Liver (tissue), 3 donors: ENCODE measurements at regions not wholly inside any gene's neighbourhood (a gene's known extent, or its start where the extent isn't known, plus 50 kb on each side); places are given as distances from the start of the nearest gene placed in this dataset.

ENCODE experiments used
- CTCF ChIP-seq: fragments of 150-350 bp; IDR thresholded peaks from 2 replicates; pipeline ENCODE4 v1.5.1; 2017; ENCODE audit warnings: improper control_type of control experiment, low read depth, low read length; ENCODE audit not compliant: missing input control
- EGR1 ChIP-seq, 2 donors: IDR thresholded peaks; 2 replicates each; pipeline ENCODE4 v1.6.1; 2016 to 2018; ENCODE audit warnings: antibody characterized with exemption in 2 of 2, low read depth in 2 of 2
- JUND ChIP-seq, 2 donors: IDR thresholded peaks; 2 replicates each; pipeline ENCODE4 v1.6.1; 2016; ENCODE audit warnings: antibody characterized with exemption in 2 of 2
- MAX ChIP-seq: IDR thresholded peaks from 2 replicates; pipeline ENCODE4 v1.6.1; 2016; ENCODE audit warnings: antibody characterized with exemption
- RAD21 ChIP-seq, 2 donors: IDR thresholded peaks; 2 replicates each; pipeline ENCODE4 v1.6.1; 2016; ENCODE audit warnings: antibody characterized with exemption in 2 of 2, mild to moderate bottlenecking in 2 of 2
- SP1 ChIP-seq: IDR thresholded peaks from 2 replicates; pipeline ENCODE4 v1.6.1; 2018; ENCODE audit warnings: antibody characterized with exemption, mild to moderate bottlenecking
- TAF1 ChIP-seq: conservative IDR thresholded peaks from 2 replicates; pipeline ENCODE4 v1.6.1; 2016; ENCODE audit warnings: antibody characterized with exemption, mild to moderate bottlenecking
- YY1 ChIP-seq: IDR thresholded peaks from 2 replicates; pipeline ENCODE4 v1.6.1; 2016; ENCODE audit warnings: antibody characterized with exemption, mild to moderate bottlenecking
- TF ChIP-seq, protein P1 (sequence below): IDR thresholded peaks from 2 replicates; pipeline ENCODE4 v1.6.1; 2016; ENCODE audit warnings: antibody characterized with exemption, mild to moderate bottlenecking
- TF ChIP-seq, protein P2 (sequence below): IDR thresholded peaks from 2 replicates; pipeline ENCODE4 v1.6.1; 2016; ENCODE audit warnings: antibody characterized with exemption
- TF ChIP-seq, protein P3 (sequence below): IDR thresholded peaks from 2 replicates; pipeline ENCODE4 v1.6.1; 2016; ENCODE audit warnings: antibody characterized with exemption
- donor health status: healthy.
- donor health status: healthy.

DNA sequence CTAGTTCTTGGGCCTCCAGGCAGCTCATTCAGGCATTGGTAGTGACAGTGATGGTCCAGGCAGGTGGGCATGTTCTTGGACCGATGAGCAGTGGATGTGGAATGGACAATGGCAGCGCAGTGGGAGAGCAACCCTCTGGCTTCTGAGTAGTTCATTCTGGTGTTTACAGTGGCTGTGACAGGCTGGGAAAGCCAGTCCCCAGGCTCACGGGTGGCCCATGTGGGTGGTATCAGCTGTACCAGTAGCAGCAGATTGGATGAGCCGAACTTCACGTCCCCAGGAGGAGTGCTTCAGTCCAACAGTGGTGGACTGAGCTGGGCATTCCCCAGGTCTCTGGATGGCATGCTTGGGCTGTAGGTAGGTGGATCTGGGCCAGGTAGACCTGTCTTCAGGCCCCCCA, 515.6 kb upstream of the ACO1 start:
- TF ChIP-seq CTCF = no peak
- no peak for TF ChIP-seq JUND (IDR thresholded peaks at IDR 0.05)
- TF ChIP-seq YY1 = no peak
- TF ChIP-seq EGR1 (IDR thresholded peaks at IDR 0.05; ENCODE audit: low read depth in 2 of 2) = no peak
- TF ChIP-seq, protein P1, sequence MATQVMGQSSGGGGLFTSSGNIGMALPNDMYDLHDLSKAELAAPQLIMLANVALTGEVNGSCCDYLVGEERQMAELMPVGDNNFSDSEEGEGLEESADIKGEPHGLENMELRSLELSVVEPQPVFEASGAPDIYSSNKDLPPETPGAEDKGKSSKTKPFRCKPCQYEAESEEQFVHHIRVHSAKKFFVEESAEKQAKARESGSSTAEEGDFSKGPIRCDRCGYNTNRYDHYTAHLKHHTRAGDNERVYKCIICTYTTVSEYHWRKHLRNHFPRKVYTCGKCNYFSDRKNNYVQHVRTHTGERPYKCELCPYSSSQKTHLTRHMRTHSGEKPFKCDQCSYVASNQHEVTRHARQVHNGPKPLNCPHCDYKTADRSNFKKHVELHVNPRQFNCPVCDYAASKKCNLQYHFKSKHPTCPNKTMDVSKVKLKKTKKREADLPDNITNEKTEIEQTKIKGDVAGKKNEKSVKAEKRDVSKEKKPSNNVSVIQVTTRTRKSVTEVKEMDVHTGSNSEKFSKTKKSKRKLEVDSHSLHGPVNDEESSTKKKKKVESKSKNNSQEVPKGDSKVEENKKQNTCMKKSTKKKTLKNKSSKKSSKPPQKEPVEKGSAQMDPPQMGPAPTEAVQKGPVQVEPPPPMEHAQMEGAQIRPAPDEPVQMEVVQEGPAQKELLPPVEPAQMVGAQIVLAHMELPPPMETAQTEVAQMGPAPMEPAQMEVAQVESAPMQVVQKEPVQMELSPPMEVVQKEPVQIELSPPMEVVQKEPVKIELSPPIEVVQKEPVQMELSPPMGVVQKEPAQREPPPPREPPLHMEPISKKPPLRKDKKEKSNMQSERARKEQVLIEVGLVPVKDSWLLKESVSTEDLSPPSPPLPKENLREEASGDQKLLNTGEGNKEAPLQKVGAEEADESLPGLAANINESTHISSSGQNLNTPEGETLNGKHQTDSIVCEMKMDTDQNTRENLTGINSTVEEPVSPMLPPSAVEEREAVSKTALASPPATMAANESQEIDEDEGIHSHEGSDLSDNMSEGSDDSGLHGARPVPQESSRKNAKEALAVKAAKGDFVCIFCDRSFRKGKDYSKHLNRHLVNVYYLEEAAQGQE = no peak
- no peak for TF ChIP-seq RAD21 (IDR thresholded peaks at IDR 0.05)
- no peak for TF ChIP-seq MAX
- TF ChIP-seq, protein P2, sequence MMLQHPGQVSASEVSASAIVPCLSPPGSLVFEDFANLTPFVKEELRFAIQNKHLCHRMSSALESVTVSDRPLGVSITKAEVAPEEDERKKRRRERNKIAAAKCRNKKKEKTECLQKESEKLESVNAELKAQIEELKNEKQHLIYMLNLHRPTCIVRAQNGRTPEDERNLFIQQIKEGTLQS = no peak
- TF ChIP-seq, protein P3, sequence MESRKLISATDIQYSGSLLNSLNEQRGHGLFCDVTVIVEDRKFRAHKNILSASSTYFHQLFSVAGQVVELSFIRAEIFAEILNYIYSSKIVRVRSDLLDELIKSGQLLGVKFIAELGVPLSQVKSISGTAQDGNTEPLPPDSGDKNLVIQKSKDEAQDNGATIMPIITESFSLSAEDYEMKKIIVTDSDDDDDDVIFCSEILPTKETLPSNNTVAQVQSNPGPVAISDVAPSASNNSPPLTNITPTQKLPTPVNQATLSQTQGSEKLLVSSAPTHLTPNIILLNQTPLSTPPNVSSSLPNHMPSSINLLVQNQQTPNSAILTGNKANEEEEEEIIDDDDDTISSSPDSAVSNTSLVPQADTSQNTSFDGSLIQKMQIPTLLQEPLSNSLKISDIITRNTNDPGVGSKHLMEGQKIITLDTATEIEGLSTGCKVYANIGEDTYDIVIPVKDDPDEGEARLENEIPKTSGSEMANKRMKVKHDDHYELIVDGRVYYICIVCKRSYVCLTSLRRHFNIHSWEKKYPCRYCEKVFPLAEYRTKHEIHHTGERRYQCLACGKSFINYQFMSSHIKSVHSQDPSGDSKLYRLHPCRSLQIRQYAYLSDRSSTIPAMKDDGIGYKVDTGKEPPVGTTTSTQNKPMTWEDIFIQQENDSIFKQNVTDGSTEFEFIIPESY = no peak
- no peak for TF ChIP-seq TAF1
- no peak for TF ChIP-seq SP1
